Loucy (cell line): ENCODE measurements at regions not wholly inside any gene's neighbourhood (a gene's known extent, or its start where the extent isn't known, plus 50 kb on each side); places are given as distances from the start of the nearest gene placed in this dataset.
A peak's percentile ranks its signal among the peaks of the same experiment; 100 is the strongest.

Experiments used
- H2AFZ ChIP-seq: fragments of 200-600 bp; sonication (generic); 2 replicates; pipeline ENCODE4 v1.6.0; 2016; ENCODE audit warnings: antibody characterized with exemption, mild to moderate bottlenecking, low read length, moderate library complexity
- H3F3A ChIP-seq: fragments of 200-600 bp; 2 replicates; pipeline ENCODE4 v1.6.0; 2016; ENCODE audit warnings: antibody characterized with exemption, low read depth, mild to moderate bottlenecking
- H3K27me3 ChIP-seq: fragments of 200-600 bp; sonication (generic); 2 replicates; pipeline ENCODE4 v1.6.1; 2014; ENCODE audit warnings: low read length, mild to moderate bottlenecking; ENCODE audit not compliant: insufficient read depth, poor library complexity, severe bottlenecking
- H3K36me3 ChIP-seq: fragments of 200-600 bp; sonication (generic); 2 replicates; pipeline ENCODE4 v1.6.1; 2016; ENCODE audit warnings: low read length; ENCODE audit not compliant: insufficient read depth
- H3K4me1 ChIP-seq: fragments of 200-600 bp; sonication (generic); 2 replicates; pipeline ENCODE4 v1.5.1; 2014; ENCODE audit warnings: low read length, mild to moderate bottlenecking; ENCODE audit not compliant: insufficient read depth, poor library complexity, severe bottlenecking
- H3K4me2 ChIP-seq: fragments of 200-600 bp; sonication (generic); 2 replicates; pipeline ENCODE4 v1.6.0; 2014; ENCODE audit warnings: antibody characterized with exemption, low read length, low read depth, mild to moderate bottlenecking; ENCODE audit not compliant: poor library complexity, severe bottlenecking
- H3K4me3 ChIP-seq: fragments of 200-600 bp; sonication (generic); 2 replicates; pipeline ENCODE4 v1.5.1; 2014; ENCODE audit warnings: low read length, mild to moderate bottlenecking, mixed read lengths; ENCODE audit not compliant: poor library complexity, severe bottlenecking
- H3K79me2 ChIP-seq: fragments of 200-600 bp; sonication (generic); 2 replicates; pipeline ENCODE4 v1.6.1; 2014; ENCODE audit warnings: low read length; ENCODE audit not compliant: insufficient read depth
- H3K9ac ChIP-seq: fragments of 200-600 bp; sonication (generic); 2 replicates; pipeline ENCODE4 v1.6.0; 2014; ENCODE audit warnings: mild to moderate bottlenecking, low read depth, low read length, moderate library complexity; ENCODE audit not compliant: poor library complexity, severe bottlenecking
- H3K9me2 ChIP-seq: fragments of 200-600 bp; sonication (generic); replicated peaks from 2 replicates; pipeline ENCODE4 v1.6.1; 2016; ENCODE audit warnings: low read depth, low read length, mixed read lengths
- H3K9me3 ChIP-seq: fragments of 200-600 bp; sonication (generic); 2 replicates; pipeline ENCODE4 v1.6.1; 2014; ENCODE audit warnings: mild to moderate bottlenecking, antibody characterized with exemption, low read length, low read depth; ENCODE audit not compliant: insufficient read depth
- H4K20me1 ChIP-seq: fragments of 200-600 bp; sonication (generic); 2 replicates; pipeline ENCODE4 v1.6.0; 2014; ENCODE audit warnings: antibody characterized with exemption, low read length, mild to moderate bottlenecking; ENCODE audit not compliant: insufficient read depth, poor library complexity, severe bottlenecking
- EZH2phosphoT487 ChIP-seq: fragments of 200-600 bp; IDR thresholded peaks from 2 replicates; pipeline ENCODE4 v1.6.1; 2018; ENCODE audit warnings: antibody characterized with exemption, mild to moderate bottlenecking, moderate library complexity, borderline replicate concordance
- TF ChIP-seq, protein P1 (sequence below): fragments of 200-600 bp; sonication (generic); conservative IDR thresholded peaks from 2 replicates; pipeline ENCODE4 v1.5.1; 2014; ENCODE audit warnings: mild to moderate bottlenecking, antibody characterized with exemption, low read length

DNA sequence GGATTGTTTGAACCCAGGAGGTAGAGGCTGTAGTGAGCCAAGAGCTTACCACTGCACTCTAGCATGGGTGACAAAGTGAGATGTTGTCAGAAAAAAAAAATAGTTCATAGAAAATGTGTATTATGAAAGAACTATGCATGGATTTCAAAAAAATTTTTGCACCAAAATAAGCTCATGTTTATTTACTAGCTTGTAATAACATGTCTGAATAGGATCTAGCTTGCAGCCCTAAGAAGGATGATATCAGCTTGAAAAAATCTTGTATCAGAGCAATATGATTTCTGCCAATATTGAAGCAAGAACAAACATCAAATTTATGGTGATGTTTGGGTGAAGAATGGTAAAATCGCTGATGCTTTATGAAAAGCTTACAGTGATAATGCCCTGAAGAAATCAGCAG lies 97.0 kb upstream of the RFX8 start:
- Histone ChIP-seq H3F3A (0 out of 2 replicates have a peak, but pooled peaks cover 2% of the 10 kb centered on the region), H3K9me2 (no peaks in the 10 kb centered on the region), H2AFZ (no peak overlapping the region), H3K4me3 (no peak overlapping the region), H3K4me1 (peaks cover 11% of the 10 kb centered on the region), H4K20me1 (no peaks in the 10 kb centered on the region), H3K9ac (no peak overlapping the region), H3K36me3 (no peaks in the 10 kb centered on the region), H3K9me3 (no peaks in the 10 kb centered on the region), H3K27me3 (no peaks in the 10 kb centered on the region), H3K79me2 (no peaks in the 10 kb centered on the region), H3K4me2 (no peak overlapping the region)
- TF ChIP-seq EZH2phosphoT487: no peak
- TF ChIP-seq, protein P1, sequence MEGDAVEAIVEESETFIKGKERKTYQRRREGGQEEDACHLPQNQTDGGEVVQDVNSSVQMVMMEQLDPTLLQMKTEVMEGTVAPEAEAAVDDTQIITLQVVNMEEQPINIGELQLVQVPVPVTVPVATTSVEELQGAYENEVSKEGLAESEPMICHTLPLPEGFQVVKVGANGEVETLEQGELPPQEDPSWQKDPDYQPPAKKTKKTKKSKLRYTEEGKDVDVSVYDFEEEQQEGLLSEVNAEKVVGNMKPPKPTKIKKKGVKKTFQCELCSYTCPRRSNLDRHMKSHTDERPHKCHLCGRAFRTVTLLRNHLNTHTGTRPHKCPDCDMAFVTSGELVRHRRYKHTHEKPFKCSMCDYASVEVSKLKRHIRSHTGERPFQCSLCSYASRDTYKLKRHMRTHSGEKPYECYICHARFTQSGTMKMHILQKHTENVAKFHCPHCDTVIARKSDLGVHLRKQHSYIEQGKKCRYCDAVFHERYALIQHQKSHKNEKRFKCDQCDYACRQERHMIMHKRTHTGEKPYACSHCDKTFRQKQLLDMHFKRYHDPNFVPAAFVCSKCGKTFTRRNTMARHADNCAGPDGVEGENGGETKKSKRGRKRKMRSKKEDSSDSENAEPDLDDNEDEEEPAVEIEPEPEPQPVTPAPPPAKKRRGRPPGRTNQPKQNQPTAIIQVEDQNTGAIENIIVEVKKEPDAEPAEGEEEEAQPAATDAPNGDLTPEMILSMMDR: no peak

- Histone ChIP-seq H3K9me2 (no peaks in the 10 kb centered on the region), H3K9me3 (no peaks in the 10 kb centered on the region), H3F3A (0 out of 2 replicates have a peak, but pooled peaks cover 2% of the 10 kb centered on the region), H3K9ac (peak overlapping the region; percentile 10), H3K36me3 (no peaks in the 10 kb centered on the region), H3K4me2 (peak overlapping the region; percentile 56), H3K4me3 (no peak overlapping the region), H3K27me3 (no peaks in the 10 kb centered on the region), H3K4me1 (peaks cover 16% of the 10 kb centered on the region), H4K20me1 (no peaks in the 10 kb centered on the region), H2AFZ (no peak overlapping the region), H3K79me2 (no peaks in the 10 kb centered on the region)
- no peak for TF ChIP-seq EZH2phosphoT487
- TF ChIP-seq, protein P1: no peak
Observed at GRCh38 chr2:101569886-101570520, 95.1 kb upstream of the RFX8 start.

- Histone ChIP-seq H3K79me2 (no peaks in the 10 kb centered on the region), H3K4me2 (no peak overlapping the region), H3K36me3 (no peaks in the 10 kb centered on the region), H3K9me3 (no peaks in the 10 kb centered on the region), H3K4me3 (no peak overlapping the region), H3K27me3 (no peaks in the 10 kb centered on the region), H4K20me1 (no peaks in the 10 kb centered on the region), H3K4me1 (peaks cover 16% of the 10 kb centered on the region), H2AFZ (no peak overlapping the region), H3K9me2 (no peaks in the 10 kb centered on the region), H3K9ac (no peak overlapping the region), H3F3A (0 out of 2 replicates have a peak, but pooled peaks cover 2% of the 10 kb centered on the region)
- TF ChIP-seq, protein P1: no peak
- no peak for TF ChIP-seq EZH2phosphoT487
Observed at GRCh38 chr2:101568969-101569368, 94.1 kb upstream of the RFX8 start.
